Calu3 (cell line): ENCODE measurements at regions not wholly inside any gene's neighbourhood (a gene's known extent, or its start where the extent isn't known, plus 50 kb on each side); places are given as distances from the start of the nearest gene placed in this dataset.
A peak's percentile ranks its signal among the peaks of the same experiment; 100 is the strongest.

Experiments used
- BruUV-seq: library from RNA; stranded (reverse); fragments of 400-500 nt; replicated peaks from 2 replicates; lab custom pipeline; 2021; lab: Mats Ljungman, UMichigan
- CTCF ChIA-PET: fragments of 300-600 bp; sonication (Branson Sonifier 250); formaldehyde crosslinking; loops from one replicate; lab custom pipeline; 2022; ENCODE audit warnings: antibody characterized with exemption; lab: Charles Lee
- DNase-seq: peaks from one replicate; pipeline ENCODE4 v3.0.0; 2022
- H3K27ac Mint-ChIP-seq: one replicate; pipeline ENCODE4 v1.8.0; 2022; ENCODE audit warnings: mixed read lengths; ENCODE audit not compliant: unreplicated experiment
- H3K27me3 Mint-ChIP-seq: one replicate; pipeline ENCODE4 v1.8.0; 2022; ENCODE audit warnings: mixed read lengths; ENCODE audit not compliant: unreplicated experiment
- H3K36me3 Mint-ChIP-seq: one replicate; pipeline ENCODE4 v1.8.0; 2022; ENCODE audit warnings: mild to moderate bottlenecking, moderate library complexity, mixed read lengths; ENCODE audit not compliant: insufficient read depth, unreplicated experiment
- H3K4me1 Mint-ChIP-seq: one replicate; pipeline ENCODE4 v1.8.0; 2022; ENCODE audit warnings: mild to moderate bottlenecking, low read depth, mixed read lengths; ENCODE audit not compliant: unreplicated experiment
- H3K4me3 Mint-ChIP-seq: one replicate; pipeline ENCODE4 v1.8.0; 2022; ENCODE audit warnings: mild to moderate bottlenecking, low read depth, moderate library complexity, mixed read lengths; ENCODE audit not compliant: unreplicated experiment
- H3K9me3 Mint-ChIP-seq: one replicate; pipeline ENCODE4 v1.8.0; 2022; ENCODE audit warnings: low read depth, mixed read lengths; ENCODE audit not compliant: unreplicated experiment
- CTCF ChIP-seq: fragments of 200-600 bp; IDR thresholded peaks from one replicate; pipeline ENCODE4 v1.8.0; 2022; ENCODE audit warnings: antibody characterized with exemption; ENCODE audit not compliant: unreplicated experiment
- intact Hi-C: fragments of 100-400 bp; cut with micrococcal nuclease; formaldehyde crosslinking; loops from one replicate; pipeline ENCODE4 v1.10.0; 2022; ENCODE audit not compliant: unreplicated experiment

DNA sequence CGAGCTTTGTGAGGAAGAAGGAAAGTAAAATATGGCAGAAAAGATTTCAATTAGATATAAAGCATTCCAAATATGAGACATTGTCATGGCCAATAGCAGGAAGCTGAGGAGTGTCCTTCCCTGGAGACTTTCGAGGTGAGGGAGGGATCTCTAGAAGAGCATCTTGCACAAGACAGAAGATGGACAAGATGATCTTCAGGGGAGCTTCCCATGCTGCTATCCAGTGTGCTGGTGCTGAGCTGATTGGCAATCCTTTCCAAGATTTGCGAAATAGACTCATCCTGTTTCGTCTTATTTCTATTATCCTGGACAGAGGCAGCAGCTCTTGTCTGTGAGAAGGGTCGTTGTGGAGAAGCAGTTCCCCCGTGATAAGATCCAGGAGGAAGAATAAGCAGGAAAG, 342.0 kb upstream of the CAMK1G start:
- intact Hi-C loops = no loop called here
- H3K4me3 Mint-ChIP-seq = no peak overlapping the region
- peaks cover 91% of the 10 kb centered on the region for H3K27me3 Mint-ChIP-seq
- H3K9me3 Mint-ChIP-seq = peaks cover 4% of the 10 kb centered on the region
- CTCF ChIA-PET = no interaction called here
- no peak overlapping the region for H3K27ac Mint-ChIP-seq
- no peak for DNase-seq
- no peak for TF ChIP-seq CTCF
- no peaks in the 10 kb centered on the region for H3K4me1 Mint-ChIP-seq
- no peaks in the 10 kb centered on the region for H3K36me3 Mint-ChIP-seq
- no TSS peak for BruUV-seq

DNA sequence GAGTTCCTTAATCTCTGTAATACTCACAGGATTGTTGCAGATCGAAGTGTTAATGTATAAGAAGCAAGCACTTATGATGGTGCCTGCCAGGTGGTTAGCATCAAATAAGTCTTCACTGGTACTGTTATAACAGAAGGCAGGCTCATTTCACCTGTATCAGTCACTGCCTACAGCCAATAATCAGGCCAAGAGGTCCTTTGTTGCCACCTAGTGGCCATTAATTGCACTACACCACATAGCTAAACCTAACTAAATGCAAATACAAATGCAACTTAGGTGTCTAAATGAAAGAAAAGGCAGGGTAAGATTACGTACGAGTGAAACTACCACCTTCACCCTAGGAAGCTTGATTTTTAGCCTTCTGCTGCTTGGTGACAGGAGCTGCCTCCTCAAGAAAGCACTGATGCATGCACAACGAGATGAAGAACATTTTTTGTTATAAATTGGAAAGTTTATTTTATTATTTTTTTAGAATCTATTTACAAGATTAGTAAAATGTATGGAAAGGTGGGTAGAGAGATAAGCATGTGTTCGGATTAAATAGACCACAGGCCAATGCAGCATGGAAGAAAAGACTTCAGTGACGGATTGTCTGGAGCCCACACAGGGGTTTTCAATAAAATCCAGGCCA, 334.8 kb upstream of the CAMK1G start:
- H3K9me3 Mint-ChIP-seq = no peaks in the 10 kb centered on the region
- peak; percentile 79 for DNase-seq

GRCh38 chr1:209249280-209249670, 334.2 kb upstream of the CAMK1G start:
- H3K36me3 Mint-ChIP-seq = no peaks in the 10 kb centered on the region
- H3K27me3 Mint-ChIP-seq = peaks cover 37% of the 10 kb centered on the region
- no peak overlapping the region for H3K27ac Mint-ChIP-seq
- CTCF ChIA-PET = interaction anchor here (0.6 to 2.5 kb wide), 9 partner anchors 41 to 597 kb away, joined by 3 to 10 read pairs (median 4); no protein-coding TSS in a partner anchor
- DNase-seq = no peak
- no peaks in the 10 kb centered on the region for H3K9me3 Mint-ChIP-seq
- no peak for TF ChIP-seq CTCF
- no TSS peak for BruUV-seq
- H3K4me3 Mint-ChIP-seq = no peak overlapping the region
- intact Hi-C loops = loop anchor here (2.0 to 5.0 kb wide), 2 partner anchors 318 to 412 kb away; no protein-coding TSS in a partner anchor
- no peaks in the 10 kb centered on the region for H3K4me1 Mint-ChIP-seq

More for the DNA sequence above, 334.8 kb upstream of the CAMK1G start:
- Mint-ChIP-seq H3K4me1 (no peaks in the 10 kb centered on the region), H3K27ac (no peak overlapping the region), H3K4me3 (no peak overlapping the region), H3K36me3 (no peaks in the 10 kb centered on the region), H3K27me3 (peaks cover 42% of the 10 kb centered on the region)
- TF ChIP-seq CTCF = peak; percentile 95
- intact Hi-C loops = loop anchor here (1.0 to 5.0 kb wide), 6 partner anchors 45 to 594 kb away; no protein-coding TSS in a partner anchor
- CTCF ChIA-PET = interaction anchor here (0.6 to 2.5 kb wide), 9 partner anchors 41 to 596 kb away, joined by 3 to 10 read pairs (median 4); no protein-coding TSS in a partner anchor
- BruUV-seq = no TSS peak

GRCh38 chr1:209249785-209250440, 333.6 kb upstream of the CAMK1G start:
- no peaks in the 10 kb centered on the region for H3K9me3 Mint-ChIP-seq
- CTCF ChIA-PET = interaction anchor here (1.3 to 2.5 kb wide), 2 partner anchors 42 to 278 kb away, joined by 3 to 10 read pairs; no protein-coding TSS in a partner anchor
- H3K27me3 Mint-ChIP-seq = peaks cover 31% of the 10 kb centered on the region
- no peak overlapping the region for H3K4me3 Mint-ChIP-seq
- BruUV-seq = no TSS peak
- H3K27ac Mint-ChIP-seq = no peak overlapping the region
- TF ChIP-seq CTCF = no peak
- no peaks in the 10 kb centered on the region for H3K4me1 Mint-ChIP-seq
- intact Hi-C loops = loop anchor here (2.0 to 5.0 kb wide), 2 partner anchors 317 to 413 kb away; no protein-coding TSS in a partner anchor
- DNase-seq = no peak
- H3K36me3 Mint-ChIP-seq = no peaks in the 10 kb centered on the region
